ENCODE measurements at regions not wholly inside any gene's neighbourhood (a gene's known extent, or its start where the extent isn't known, plus 50 kb on each side); places are given as distances from the start of the nearest gene placed in this dataset.

GRCh38 chr1:115505148-115505571, 136.6 kb upstream of the VANGL1 start:
- no peak for TF ChIP-seq EGR1 (IDR thresholded peaks at IDR 0.05)
- TF ChIP-seq, protein P1, sequence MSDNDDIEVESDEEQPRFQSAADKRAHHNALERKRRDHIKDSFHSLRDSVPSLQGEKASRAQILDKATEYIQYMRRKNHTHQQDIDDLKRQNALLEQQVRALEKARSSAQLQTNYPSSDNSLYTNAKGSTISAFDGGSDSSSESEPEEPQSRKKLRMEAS (IDR thresholded peaks at IDR 0.05), result no peak
- TF ChIP-seq TEAD4 (IDR thresholded peaks at IDR 0.05), result no peak
- no peak for TF ChIP-seq FOXM1 (IDR thresholded peaks at IDR 0.05; ENCODE audit: borderline replicate concordance, low read depth)
- no peak for TF ChIP-seq RAD21 (IDR thresholded peaks at IDR 0.05; ENCODE audit: low read depth)
- no peak for TF ChIP-seq TAF1 (IDR thresholded peaks at IDR 0.05; ENCODE audit: low read depth)
- TF ChIP-seq, protein P2, sequence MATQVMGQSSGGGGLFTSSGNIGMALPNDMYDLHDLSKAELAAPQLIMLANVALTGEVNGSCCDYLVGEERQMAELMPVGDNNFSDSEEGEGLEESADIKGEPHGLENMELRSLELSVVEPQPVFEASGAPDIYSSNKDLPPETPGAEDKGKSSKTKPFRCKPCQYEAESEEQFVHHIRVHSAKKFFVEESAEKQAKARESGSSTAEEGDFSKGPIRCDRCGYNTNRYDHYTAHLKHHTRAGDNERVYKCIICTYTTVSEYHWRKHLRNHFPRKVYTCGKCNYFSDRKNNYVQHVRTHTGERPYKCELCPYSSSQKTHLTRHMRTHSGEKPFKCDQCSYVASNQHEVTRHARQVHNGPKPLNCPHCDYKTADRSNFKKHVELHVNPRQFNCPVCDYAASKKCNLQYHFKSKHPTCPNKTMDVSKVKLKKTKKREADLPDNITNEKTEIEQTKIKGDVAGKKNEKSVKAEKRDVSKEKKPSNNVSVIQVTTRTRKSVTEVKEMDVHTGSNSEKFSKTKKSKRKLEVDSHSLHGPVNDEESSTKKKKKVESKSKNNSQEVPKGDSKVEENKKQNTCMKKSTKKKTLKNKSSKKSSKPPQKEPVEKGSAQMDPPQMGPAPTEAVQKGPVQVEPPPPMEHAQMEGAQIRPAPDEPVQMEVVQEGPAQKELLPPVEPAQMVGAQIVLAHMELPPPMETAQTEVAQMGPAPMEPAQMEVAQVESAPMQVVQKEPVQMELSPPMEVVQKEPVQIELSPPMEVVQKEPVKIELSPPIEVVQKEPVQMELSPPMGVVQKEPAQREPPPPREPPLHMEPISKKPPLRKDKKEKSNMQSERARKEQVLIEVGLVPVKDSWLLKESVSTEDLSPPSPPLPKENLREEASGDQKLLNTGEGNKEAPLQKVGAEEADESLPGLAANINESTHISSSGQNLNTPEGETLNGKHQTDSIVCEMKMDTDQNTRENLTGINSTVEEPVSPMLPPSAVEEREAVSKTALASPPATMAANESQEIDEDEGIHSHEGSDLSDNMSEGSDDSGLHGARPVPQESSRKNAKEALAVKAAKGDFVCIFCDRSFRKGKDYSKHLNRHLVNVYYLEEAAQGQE (IDR thresholded peaks at IDR 0.05; ENCODE audit: low read depth), result no peak
- TF ChIP-seq YY1 (IDR thresholded peaks at IDR 0.05; ENCODE audit: low read depth), result no peak
